ENCODE measurements at regions not wholly inside any gene's neighbourhood (a gene's known extent, or its start where the extent isn't known, plus 50 kb on each side); places are given as distances from the start of the nearest gene placed in this dataset.

GRCh38 chr3:148335612-148336011 is 362.1 kb upstream of the AGTR1 start:
- DNase-seq = no peak
- Histone ChIP-seq H3K27me3 (replicated peaks in 1 of 7) (no peaks in the 10 kb centered on the region), H3K9me3 (peaks cover 0 to 7% (median 0%) of the 10 kb centered on the region in 8 donors), H3K27ac (no peak overlapping the region), H3K4me3 (no peak overlapping the region), H3K36me3 (no peaks in the 10 kb centered on the region), H3K4me1 (no peaks in the 10 kb centered on the region)
- 80 to 89% (median 82%) methylated on average over 2 of the region's 2 CpGs for WGBS, 5 donors
- intact Hi-C loops (cut with DNase I; ENCODE audit: low total_unique reads) = no loop called here
- no peak for TF ChIP-seq CTCF (IDR thresholded peaks at IDR 0.05 in 8 of 11, conservative IDR thresholded peaks at IDR 0.05 in 3 of 11)
- TF ChIP-seq POLR2AphosphoS5 (IDR thresholded peaks at IDR 0.05) = no peak
- TF ChIP-seq POLR2A (IDR thresholded peaks at IDR 0.05) = no peak

- no peaks in the 10 kb centered on the region for H3K36me3 ChIP-seq
- intact Hi-C loops (cut with DNase I; ENCODE audit: low total_unique reads) = no loop called here
- peaks cover 0 to 8% (median 2%) of the 10 kb centered on the region in 8 donors for H3K9me3 ChIP-seq
- no peak overlapping the region for H3K4me3 ChIP-seq
- H3K27me3 ChIP-seq (replicated peaks in 1 of 7) = no peaks in the 10 kb centered on the region
- no peak overlapping the region for H3K27ac ChIP-seq
- no peaks in the 10 kb centered on the region for H3K4me1 ChIP-seq
- no peak for DNase-seq
- TF ChIP-seq POLR2AphosphoS5 (IDR thresholded peaks at IDR 0.05) (no peak), CTCF (IDR thresholded peaks at IDR 0.05 in 8 of 11, conservative IDR thresholded peaks at IDR 0.05 in 3 of 11) (no peak), POLR2A (IDR thresholded peaks at IDR 0.05) (no peak)
- WGBS, 5 donors = 83 to 100% (median 93%) methylated on average over 1 of the region's 1 CpG
Observed at GRCh38 chr3:148343416-148343815, 354.3 kb upstream of the AGTR1 start.

DNA sequence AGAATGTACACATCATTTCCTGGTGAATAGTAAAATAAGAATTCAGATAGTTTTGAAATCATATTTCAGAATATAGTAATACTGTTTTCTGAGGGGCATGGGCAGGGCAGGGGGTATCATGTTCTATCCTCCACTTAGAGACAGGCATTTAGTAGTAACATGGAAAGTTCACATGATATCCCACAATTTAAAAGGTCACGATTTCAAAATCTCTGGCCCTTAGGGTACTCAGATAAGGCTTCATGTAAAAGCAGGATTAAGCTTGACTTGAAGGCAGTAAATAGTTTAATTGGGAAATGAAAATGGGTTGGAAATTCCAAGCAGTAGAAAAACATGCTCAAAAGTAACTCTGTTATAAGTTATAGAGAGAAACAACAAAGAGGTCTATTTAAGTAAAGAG is 353.2 kb upstream of the AGTR1 start:
- no peaks in the 10 kb centered on the region for H3K27me3 ChIP-seq (replicated peaks in 1 of 7)
- no peak overlapping the region for H3K27ac ChIP-seq
- DNase-seq = no peak
- no peaks in the 10 kb centered on the region for H3K36me3 ChIP-seq
- intact Hi-C loops (cut with DNase I; ENCODE audit: low total_unique reads) = no loop called here
- no peaks in the 10 kb centered on the region for H3K4me1 ChIP-seq
- 64 to 84% (median 73%) methylated on average over 1 of the region's 1 CpG for WGBS, 5 donors
- H3K4me3 ChIP-seq = no peak overlapping the region
- peaks cover 0 to 8% (median 2%) of the 10 kb centered on the region in 8 donors for H3K9me3 ChIP-seq
- TF ChIP-seq CTCF (IDR thresholded peaks at IDR 0.05 in 8 of 11, conservative IDR thresholded peaks at IDR 0.05 in 3 of 11) (no peak), POLR2A (IDR thresholded peaks at IDR 0.05) (no peak), POLR2AphosphoS5 (IDR thresholded peaks at IDR 0.05) (no peak)

DNA sequence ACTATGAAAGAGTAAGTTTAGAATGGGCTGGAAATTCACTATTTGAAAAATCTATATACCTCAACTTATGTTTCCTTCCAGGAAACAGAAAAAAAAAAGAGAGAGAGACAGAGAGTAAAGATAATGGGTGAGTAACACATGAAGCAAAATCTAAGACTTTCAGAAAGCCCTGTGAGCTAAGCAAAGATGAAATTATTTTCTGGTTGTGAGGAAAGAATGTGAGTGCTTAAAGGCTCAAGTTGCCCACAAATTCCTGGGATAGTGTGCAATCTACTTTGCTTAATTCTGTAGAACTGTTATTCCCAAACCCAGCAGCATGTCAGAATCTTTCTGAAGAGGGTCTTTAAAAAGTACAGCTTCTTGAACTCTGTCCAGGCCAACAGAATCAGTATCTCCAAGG is 337.7 kb upstream of the AGTR1 start:
- Histone ChIP-seq H3K36me3 (no peaks in the 10 kb centered on the region), H3K4me1 (no peaks in the 10 kb centered on the region), H3K27ac (no peak overlapping the region), H3K9me3 (no peaks in the 10 kb centered on the region), H3K27me3 (replicated peaks in 1 of 7) (no peaks in the 10 kb centered on the region), H3K4me3 (no peak overlapping the region)
- intact Hi-C loops (cut with DNase I; ENCODE audit: low total_unique reads) = no loop called here
- TF ChIP-seq POLR2AphosphoS5 (IDR thresholded peaks at IDR 0.05) = no peak
- TF ChIP-seq CTCF (IDR thresholded peaks at IDR 0.05 in 8 of 11, conservative IDR thresholded peaks at IDR 0.05 in 3 of 11) = no peak
- no peak for TF ChIP-seq POLR2A (IDR thresholded peaks at IDR 0.05)
- no peak for DNase-seq
